Activated T-helper 1 cell treated with anti-CD3 and anti-CD28 coated beads, Interleukin-2, amount 50 U/mL, for 16 hours (primary cell): ENCODE measurements at regions not wholly inside any gene's neighbourhood (a gene's known extent, or its start where the extent isn't known, plus 50 kb on each side); places are given as distances from the start of the nearest gene placed in this dataset.
A peak's percentile ranks its signal among the peaks of the same experiment; 100 is the strongest.
"Not testable (repeated sequence)": the region's sequence is repeated elsewhere in the genome, so short reads cannot be mapped to it uniquely, and the experiment has no call there.

Source experiments
- DNase-seq, 2 donors: peaks; one replicate each; pipeline ENCODE4 v3.0.0-alpha.2; 2020; ENCODE audit warnings: low read depth in 1 of 2, low spot score in 1 of 2

DNA sequence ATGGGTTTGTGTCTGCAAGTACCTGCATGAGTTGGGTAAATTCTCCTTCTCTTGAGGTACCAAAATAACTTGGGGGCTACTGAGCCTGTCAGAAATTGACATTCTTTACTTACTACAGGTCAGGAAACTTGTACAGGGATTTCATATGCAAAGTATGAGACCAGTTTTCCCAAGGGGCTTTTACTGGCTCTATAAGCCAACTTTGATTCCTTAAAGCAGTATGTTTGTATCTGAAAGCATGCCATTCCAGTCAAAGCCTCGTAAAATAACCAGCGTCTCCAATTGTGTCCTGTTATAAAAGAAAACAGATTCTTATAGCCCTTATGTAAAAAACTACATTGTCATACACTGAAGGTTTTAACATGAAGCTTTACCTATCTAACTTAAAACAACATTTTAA, 90.2 kb downstream of the ZNF467 start:
- no peak for DNase-seq

DNA sequence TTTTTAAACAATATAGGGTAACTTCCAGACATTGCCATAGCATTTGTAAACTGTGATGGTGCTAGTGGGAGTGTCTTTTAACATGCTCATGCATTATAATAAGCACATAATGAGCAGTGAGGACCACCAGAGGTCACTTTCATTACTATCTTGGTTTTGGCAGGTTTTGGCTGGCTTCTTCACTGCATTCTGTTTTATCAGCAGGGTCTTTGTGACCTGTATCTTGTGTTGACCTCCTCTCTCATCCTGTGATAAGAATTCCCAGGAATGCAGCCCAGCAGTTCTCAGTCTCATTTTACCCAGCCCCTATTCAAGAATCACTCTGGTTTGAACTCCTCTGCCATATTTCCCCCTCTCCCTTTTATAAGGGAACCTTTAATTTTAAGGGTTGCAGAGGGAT, 91.3 kb downstream of the ZNF467 start:
- DNase-seq, result no peak

- DNase-seq, result no peak
Measured at GRCh38 chr7:149681274-149681673, 92.1 kb downstream of the ZNF467 start.

DNA sequence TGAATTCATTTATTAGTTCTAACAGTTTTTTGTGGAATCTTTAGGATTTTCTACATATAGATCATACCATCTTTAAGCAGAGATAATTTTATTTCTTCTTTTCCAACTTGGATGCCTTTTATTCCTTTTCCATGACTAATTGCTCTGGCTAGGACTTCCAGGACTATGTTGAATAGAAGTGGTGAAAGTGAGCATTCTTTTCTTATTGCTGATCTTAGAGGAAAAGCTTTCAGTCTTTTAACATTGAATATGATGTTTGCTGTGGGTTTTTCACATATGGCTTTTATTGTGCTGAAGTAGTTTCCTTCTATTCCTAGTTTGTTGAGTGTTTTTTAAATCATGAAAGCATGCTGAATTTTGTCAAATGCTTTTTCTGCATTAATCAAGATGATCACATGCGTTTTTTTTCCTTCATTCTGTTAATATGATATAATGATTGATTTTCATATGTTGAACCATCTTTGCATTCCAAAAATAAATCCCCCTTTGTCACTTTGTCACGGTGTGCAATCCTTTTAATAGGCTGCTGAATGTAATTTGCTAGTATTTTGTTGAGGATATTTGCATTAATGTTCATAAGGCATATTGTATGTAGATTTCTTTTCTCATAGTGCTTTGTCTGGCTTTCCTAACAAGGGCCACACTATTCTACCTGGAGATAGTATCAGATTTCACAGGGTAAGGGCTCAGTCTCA, 92.9 kb downstream of the ZNF467 start:
- no peak for DNase-seq

GRCh38 chr7:149674728-149675385, 98.5 kb downstream of the ZNF467 start:
- not testable (repeated sequence) for DNase-seq

GRCh38 chr7:149673006-149673405, 100.4 kb downstream of the ZNF467 start:
- DNase-seq, result no peak

DNA sequence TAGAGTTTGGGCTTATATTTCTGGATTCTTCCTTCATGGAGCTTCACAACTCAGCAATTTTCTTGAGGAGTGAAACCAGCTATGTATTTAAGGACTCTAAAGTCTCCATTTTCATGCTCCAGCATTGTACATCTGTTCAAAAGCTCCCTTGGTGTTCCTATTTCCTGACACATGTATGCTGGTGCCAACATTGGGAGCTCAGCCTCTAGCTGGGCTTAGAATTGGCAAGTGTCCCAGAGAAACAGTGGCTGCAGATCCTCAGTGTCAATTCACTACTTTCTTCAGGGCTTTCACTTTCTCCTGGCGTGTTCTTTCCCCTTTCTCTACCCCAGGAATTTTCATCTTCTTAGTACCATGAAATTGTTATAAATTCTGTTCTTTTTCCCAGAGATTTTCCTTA, 103.1 kb downstream of the ZNF467 start:
- DNase-seq, result no peak

DNA sequence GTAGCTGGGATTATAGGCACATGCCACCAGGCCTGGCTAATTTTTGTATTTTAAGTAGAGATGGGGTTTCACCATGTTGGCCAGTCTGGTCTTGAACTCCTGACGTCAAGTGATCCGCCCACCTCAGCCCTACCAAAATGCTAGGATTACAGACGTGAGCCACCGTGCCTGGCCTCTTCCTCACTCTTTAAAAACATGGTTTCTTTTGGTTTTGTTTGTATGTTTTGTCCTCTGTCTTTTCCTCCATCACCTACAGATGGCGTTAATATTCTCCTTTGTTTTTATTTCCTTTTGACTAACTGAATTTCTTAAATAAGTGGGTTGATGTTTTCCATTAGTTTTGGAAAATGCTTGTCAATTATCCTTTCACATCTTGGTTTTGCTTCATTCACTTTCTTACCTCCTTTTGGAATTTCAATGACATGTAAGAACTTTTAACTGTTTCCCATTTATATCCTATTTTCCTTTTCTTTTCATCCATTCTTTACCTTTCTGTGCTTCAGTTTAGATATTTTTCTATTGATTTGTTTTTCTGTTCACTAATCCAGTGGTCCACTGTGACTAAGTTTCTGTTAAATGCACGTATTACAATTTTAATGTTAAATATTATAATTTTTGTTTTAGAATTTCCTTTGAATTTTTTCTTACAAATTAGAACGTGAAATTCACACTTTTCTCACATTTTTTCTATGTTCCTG, 104.1 kb downstream of the ZNF467 start:
- DNase-seq, result no peak

DNA sequence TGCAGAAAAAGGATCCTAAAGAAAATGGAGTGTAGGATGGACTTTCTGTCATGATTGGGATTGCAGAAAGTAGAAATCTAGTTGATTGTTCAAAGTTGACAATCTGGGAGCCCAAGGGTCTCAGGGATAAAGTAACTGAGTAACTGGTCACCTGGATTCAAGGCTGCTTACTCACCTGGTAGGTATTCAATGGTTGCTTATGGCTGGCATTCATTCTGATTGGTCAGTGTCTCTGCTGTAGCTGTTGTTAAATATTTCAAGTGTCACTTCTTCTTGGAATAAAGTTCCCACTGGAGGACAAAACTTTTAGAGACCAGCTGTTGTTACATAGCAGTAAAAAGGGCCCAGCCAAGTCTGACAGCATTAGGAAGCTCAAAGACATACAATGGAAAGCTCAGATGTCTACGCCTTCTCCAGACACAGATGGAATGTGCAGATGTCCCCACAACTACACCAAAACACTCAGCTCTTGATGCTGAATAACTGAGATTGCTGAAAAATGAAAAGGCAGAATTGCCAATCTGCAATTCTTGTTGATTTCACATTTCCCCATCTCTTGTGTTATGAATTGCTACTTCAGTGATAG, 106.9 kb downstream of the ZNF467 start:
- DNase-seq, result no peak

- DNase-seq, result not testable (repeated sequence)
Measured at GRCh38 chr7:149665618-149666017, 107.8 kb downstream of the ZNF467 start.

- no peak for DNase-seq
Measured at GRCh38 chr7:149664666-149665065, 108.7 kb downstream of the ZNF467 start.

DNA sequence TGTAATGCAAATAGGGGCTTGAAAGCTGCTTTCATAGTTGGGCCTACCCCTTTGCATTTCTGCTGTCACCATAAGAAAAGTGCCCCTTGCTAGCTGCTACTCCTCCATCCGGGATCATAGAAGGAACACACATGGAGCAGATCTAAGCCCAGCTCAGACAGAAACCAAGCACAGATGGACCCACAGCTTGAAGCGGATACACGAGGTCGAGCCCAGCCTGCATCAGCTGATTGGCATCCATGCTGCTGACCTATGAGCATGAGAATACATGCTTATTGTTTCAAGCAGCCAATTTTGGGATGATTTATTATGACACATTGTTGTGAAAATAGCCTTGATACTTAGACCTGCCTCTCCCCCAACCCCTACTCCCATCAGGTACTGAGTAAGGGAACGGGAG, 109.2 kb downstream of the ZNF467 start:
- DNase-seq, result no peak

- DNase-seq, result peak; percentile 26 to 39
Measured at GRCh38 chr7:149662591-149663095, 110.7 kb downstream of the ZNF467 start.

GRCh38 chr7:149655784-149656183, 117.6 kb downstream of the ZNF467 start:
- DNase-seq, result no peak

DNA sequence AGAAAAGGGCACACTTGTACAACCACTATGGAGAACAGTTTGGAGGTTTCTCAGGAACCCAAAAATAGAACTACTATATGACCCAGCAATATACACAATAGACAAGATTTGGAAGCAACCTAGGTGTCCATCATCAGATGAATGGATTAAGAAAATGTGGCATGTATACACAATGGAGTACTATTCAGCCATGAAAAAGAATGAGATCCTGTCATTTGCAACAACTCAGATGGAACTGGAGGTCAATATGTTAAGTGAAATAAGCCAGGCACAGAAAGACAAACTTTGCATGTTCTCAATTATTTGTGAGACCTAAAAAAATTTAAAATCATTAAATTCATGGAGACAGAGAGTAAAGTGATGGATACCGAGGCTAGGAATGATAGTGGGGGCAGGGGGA, 118.8 kb downstream of the ZNF467 start:
- DNase-seq, result no peak

- DNase-seq, result not testable (repeated sequence)
Measured at GRCh38 chr7:149650190-149650589, 123.2 kb downstream of the ZNF467 start.

- DNase-seq, result no peak
Measured at GRCh38 chr7:149644754-149645153, 128.6 kb downstream of the ZNF467 start.

DNA sequence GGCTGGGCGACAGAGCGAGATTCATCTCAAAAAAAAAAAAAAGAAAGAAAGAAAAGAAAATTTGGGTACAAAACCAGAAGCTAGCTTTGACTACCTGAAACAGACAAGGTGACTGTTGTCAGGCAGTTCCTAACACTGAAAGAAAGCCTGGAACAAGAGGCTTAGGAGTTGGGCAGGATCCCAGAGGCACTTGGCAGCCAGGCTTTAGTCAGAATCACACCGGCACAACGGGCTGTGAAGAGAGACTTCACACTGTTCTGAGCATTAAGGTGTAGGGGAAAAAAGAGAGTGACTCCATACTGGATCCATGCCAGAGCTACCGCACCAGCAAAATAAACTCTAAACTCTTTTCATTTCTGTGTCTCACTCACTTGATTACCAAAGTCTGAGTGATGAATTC, 130.8 kb downstream of the ZNF467 start:
- no peak for DNase-seq

- no peak for DNase-seq
Measured at GRCh38 chr7:149638566-149639320, 134.6 kb downstream of the ZNF467 start.

- no peak for DNase-seq
Measured at GRCh38 chr7:149637911-149638565, 135.3 kb downstream of the ZNF467 start.
